ENCODE measurements at regions not wholly inside any gene's neighbourhood (a gene's known extent, or its start where the extent isn't known, plus 50 kb on each side); places are given as distances from the start of the nearest gene placed in this dataset.

DNA sequence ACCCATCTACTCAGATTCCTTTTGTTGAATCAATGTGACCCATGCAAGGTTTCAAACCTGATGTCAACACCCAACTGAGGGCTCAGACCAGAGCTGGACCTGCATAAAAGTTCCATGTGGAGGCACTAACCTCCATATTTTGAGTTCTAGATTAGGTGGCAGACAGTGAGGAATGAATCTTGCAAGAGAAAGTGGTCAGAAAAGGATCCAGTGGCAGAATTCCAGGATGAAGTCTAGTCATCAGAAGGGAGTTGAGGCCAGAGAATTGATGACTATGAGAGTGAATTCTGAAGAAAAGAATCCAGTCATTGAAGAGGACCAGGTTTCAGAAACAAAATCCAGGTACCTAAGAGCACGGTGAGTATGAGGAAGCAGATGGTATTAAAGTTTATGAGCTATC lies 205.1 kb upstream of the RGMB start:
- H3K27me3 ChIP-seq (ENCODE audit: control insufficient read depth, insufficient read depth, low read length), result no peaks in the 10 kb centered on the region
- H3K9me3 ChIP-seq (ENCODE audit: control insufficient read depth, insufficient read depth, low read depth, low read length), result no peaks in the 10 kb centered on the region
- POLR2A ChIA-PET, result interaction anchor here (0.6 kb wide), 1 partner anchor 21 kb away, joined by 12 read pairs; no protein-coding TSS in a partner anchor
- H3K4me3 ChIP-seq (ENCODE audit: low read depth in 2 of 2, low read length in 2 of 2), result no peak overlapping the region
- CTCF ChIA-PET, result no interaction called here
- in situ Hi-C loops (cut with HindIII; ENCODE audit: low pct_unique_long_range_greater_than_20kb, low sequenced_read_pairs), result no loop called here
- no TSS peak for BruUV-seq (replicated peaks)
- no peak for DNase-seq (ENCODE audit: low read depth, low spot score)
- no peaks in the 10 kb centered on the region for H3K36me3 ChIP-seq (ENCODE audit: control insufficient read depth, insufficient read depth, low read length)
- intact Hi-C loops (cut with micrococcal nuclease; ENCODE audit: unreplicated experiment), result no loop called here
- ATAC-seq, result no peak
- no peaks in the 10 kb centered on the region for H3K4me1 ChIP-seq (ENCODE audit: control insufficient read depth, insufficient read depth, low read length)
- H3K27ac ChIP-seq (ENCODE audit: low read length), result no peak overlapping the region
- TF ChIP-seq, protein P1, sequence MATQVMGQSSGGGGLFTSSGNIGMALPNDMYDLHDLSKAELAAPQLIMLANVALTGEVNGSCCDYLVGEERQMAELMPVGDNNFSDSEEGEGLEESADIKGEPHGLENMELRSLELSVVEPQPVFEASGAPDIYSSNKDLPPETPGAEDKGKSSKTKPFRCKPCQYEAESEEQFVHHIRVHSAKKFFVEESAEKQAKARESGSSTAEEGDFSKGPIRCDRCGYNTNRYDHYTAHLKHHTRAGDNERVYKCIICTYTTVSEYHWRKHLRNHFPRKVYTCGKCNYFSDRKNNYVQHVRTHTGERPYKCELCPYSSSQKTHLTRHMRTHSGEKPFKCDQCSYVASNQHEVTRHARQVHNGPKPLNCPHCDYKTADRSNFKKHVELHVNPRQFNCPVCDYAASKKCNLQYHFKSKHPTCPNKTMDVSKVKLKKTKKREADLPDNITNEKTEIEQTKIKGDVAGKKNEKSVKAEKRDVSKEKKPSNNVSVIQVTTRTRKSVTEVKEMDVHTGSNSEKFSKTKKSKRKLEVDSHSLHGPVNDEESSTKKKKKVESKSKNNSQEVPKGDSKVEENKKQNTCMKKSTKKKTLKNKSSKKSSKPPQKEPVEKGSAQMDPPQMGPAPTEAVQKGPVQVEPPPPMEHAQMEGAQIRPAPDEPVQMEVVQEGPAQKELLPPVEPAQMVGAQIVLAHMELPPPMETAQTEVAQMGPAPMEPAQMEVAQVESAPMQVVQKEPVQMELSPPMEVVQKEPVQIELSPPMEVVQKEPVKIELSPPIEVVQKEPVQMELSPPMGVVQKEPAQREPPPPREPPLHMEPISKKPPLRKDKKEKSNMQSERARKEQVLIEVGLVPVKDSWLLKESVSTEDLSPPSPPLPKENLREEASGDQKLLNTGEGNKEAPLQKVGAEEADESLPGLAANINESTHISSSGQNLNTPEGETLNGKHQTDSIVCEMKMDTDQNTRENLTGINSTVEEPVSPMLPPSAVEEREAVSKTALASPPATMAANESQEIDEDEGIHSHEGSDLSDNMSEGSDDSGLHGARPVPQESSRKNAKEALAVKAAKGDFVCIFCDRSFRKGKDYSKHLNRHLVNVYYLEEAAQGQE (IDR thresholded peaks at IDR 0.05; ENCODE audit: insufficient read depth in 1 of 2, low read depth in 2 of 2, low read length in 1 of 2), result no peak
- TF ChIP-seq SIN3A (IDR thresholded peaks at IDR 0.05; ENCODE audit: borderline replicate concordance, insufficient read depth, low read depth, low read length) (no peak), POLR2AphosphoS5 (IDR thresholded peaks at IDR 0.05; ENCODE audit: low read depth, low read length) (no peak), TCF7L2 (IDR thresholded peaks at IDR 0.05; ENCODE audit: low read depth, low read length) (no peak)
- TF ChIP-seq, protein P2, sequence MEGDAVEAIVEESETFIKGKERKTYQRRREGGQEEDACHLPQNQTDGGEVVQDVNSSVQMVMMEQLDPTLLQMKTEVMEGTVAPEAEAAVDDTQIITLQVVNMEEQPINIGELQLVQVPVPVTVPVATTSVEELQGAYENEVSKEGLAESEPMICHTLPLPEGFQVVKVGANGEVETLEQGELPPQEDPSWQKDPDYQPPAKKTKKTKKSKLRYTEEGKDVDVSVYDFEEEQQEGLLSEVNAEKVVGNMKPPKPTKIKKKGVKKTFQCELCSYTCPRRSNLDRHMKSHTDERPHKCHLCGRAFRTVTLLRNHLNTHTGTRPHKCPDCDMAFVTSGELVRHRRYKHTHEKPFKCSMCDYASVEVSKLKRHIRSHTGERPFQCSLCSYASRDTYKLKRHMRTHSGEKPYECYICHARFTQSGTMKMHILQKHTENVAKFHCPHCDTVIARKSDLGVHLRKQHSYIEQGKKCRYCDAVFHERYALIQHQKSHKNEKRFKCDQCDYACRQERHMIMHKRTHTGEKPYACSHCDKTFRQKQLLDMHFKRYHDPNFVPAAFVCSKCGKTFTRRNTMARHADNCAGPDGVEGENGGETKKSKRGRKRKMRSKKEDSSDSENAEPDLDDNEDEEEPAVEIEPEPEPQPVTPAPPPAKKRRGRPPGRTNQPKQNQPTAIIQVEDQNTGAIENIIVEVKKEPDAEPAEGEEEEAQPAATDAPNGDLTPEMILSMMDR (IDR thresholded peaks at IDR 0.05), result no peak

DNA sequence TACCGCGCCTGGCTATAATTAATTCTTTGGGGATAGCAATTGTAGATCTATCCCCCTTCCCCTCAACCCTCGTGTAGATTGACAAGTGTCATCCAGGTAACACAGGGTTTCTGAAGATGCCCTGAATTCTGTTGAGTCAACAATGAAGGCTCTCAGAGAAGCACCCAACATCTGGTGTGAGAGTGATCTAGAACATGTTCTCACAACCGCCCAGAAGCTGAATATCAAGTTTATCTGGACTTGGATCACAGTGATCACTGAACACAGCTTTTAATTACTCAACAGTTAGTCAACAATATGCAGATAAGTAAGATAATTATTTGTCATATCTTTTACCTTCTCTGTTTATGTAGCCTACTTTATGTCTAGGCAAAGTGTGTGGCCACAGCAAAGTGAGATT lies 204.2 kb upstream of the RGMB start:
- ATAC-seq, result no peak
- TF ChIP-seq, protein P1 (IDR thresholded peaks at IDR 0.05; ENCODE audit: insufficient read depth in 1 of 2, low read depth in 2 of 2, low read length in 1 of 2), result no peak
- no peak for TF ChIP-seq SIN3A (IDR thresholded peaks at IDR 0.05; ENCODE audit: borderline replicate concordance, insufficient read depth, low read depth, low read length)
- no peak for TF ChIP-seq POLR2AphosphoS5 (IDR thresholded peaks at IDR 0.05; ENCODE audit: low read depth, low read length)
- no peak for TF ChIP-seq TCF7L2 (IDR thresholded peaks at IDR 0.05; ENCODE audit: low read depth, low read length)
- TF ChIP-seq, protein P2 (IDR thresholded peaks at IDR 0.05), result no peak
- Histone ChIP-seq H3K4me3 (ENCODE audit: low read depth in 2 of 2, low read length in 2 of 2) (no peak overlapping the region), H3K27me3 (ENCODE audit: control insufficient read depth, insufficient read depth, low read length) (no peaks in the 10 kb centered on the region), H3K4me1 (ENCODE audit: control insufficient read depth, insufficient read depth, low read length) (no peaks in the 10 kb centered on the region), H3K27ac (ENCODE audit: low read length) (no peak overlapping the region), H3K9me3 (ENCODE audit: control insufficient read depth, insufficient read depth, low read depth, low read length) (no peaks in the 10 kb centered on the region), H3K36me3 (ENCODE audit: control insufficient read depth, insufficient read depth, low read length) (no peaks in the 10 kb centered on the region)
- intact Hi-C loops (cut with micrococcal nuclease; ENCODE audit: unreplicated experiment), result no loop called here
- in situ Hi-C loops (cut with HindIII; ENCODE audit: low pct_unique_long_range_greater_than_20kb, low sequenced_read_pairs), result no loop called here
- ChIA-PET CTCF (no interaction called here), POLR2A (no interaction called here)
- BruUV-seq (replicated peaks), result no TSS peak
- no peak for DNase-seq (ENCODE audit: low read depth, low spot score)
